ENCODE measurements at regions not wholly inside any gene's neighbourhood (a gene's known extent, or its start where the extent isn't known, plus 50 kb on each side); places are given as distances from the start of the nearest gene placed in this dataset.

DNA sequence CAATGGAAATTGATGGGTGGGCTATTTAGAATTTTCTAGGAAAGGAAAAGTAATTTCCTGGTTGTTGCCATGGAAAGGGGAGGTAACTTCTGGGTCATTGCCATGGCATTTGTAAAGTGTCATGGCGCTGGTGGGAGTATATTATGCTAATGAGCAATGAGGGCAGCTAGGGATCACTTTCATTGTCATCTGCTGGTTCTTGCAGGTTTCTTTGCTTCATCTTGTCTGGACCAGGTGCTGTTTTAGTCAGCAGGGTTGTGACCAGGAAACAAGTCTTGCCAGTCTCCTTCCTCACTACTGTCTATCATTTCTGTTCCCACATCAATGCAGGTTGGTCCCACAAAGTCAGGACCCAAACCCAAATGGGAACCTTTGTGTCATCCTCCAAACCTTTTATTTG is 237.6 kb upstream of the C11orf87 start:
- TF ChIP-seq CTCF (IDR thresholded peaks at IDR 0.05; ENCODE audit: insufficient read depth, low read length, severe bottlenecking) = no peak
- FAIRE-seq = no peak
- DNase-seq (ENCODE audit: low read depth) = peak; percentile 18
- Histone ChIP-seq H3K4me3 (ENCODE audit: low read depth, low read length) (no peak overlapping the region), H3K27me3 (ENCODE audit: control insufficient read depth, insufficient read depth, low read length) (no peaks in the 10 kb centered on the region), H3K36me3 (ENCODE audit: control insufficient read depth, insufficient read depth, low read length) (no peaks in the 10 kb centered on the region)

- Histone ChIP-seq H3K36me3 (ENCODE audit: control insufficient read depth, insufficient read depth, low read length) (no peaks in the 10 kb centered on the region), H3K27me3 (ENCODE audit: control insufficient read depth, insufficient read depth, low read length) (no peaks in the 10 kb centered on the region), H3K4me3 (ENCODE audit: low read depth, low read length) (no peak overlapping the region)
- TF ChIP-seq CTCF (IDR thresholded peaks at IDR 0.05; ENCODE audit: insufficient read depth, low read length, severe bottlenecking) = no peak
- FAIRE-seq = no peak
- DNase-seq (ENCODE audit: low read depth) = no peak
Measured at GRCh38 chr11:109192864-109193263, 229.1 kb upstream of the C11orf87 start.

- no peak for TF ChIP-seq CTCF (IDR thresholded peaks at IDR 0.05; ENCODE audit: insufficient read depth, low read length, severe bottlenecking)
- Histone ChIP-seq H3K36me3 (ENCODE audit: control insufficient read depth, insufficient read depth, low read length) (no peaks in the 10 kb centered on the region), H3K4me3 (ENCODE audit: low read depth, low read length) (no peak overlapping the region), H3K27me3 (ENCODE audit: control insufficient read depth, insufficient read depth, low read length) (no peaks in the 10 kb centered on the region)
- FAIRE-seq (no peak), DNase-seq (ENCODE audit: low read depth) (no peak)
Measured at GRCh38 chr11:109193880-109194279, 228.1 kb upstream of the C11orf87 start.

- Histone ChIP-seq H3K4me3 (ENCODE audit: low read depth, low read length) (no peak overlapping the region), H3K27me3 (ENCODE audit: control insufficient read depth, insufficient read depth, low read length) (no peaks in the 10 kb centered on the region), H3K36me3 (ENCODE audit: control insufficient read depth, insufficient read depth, low read length) (no peaks in the 10 kb centered on the region)
- peak; percentile 28 for DNase-seq (ENCODE audit: low read depth)
- TF ChIP-seq CTCF (IDR thresholded peaks at IDR 0.05; ENCODE audit: insufficient read depth, low read length, severe bottlenecking) = no peak
- FAIRE-seq = no peak
Measured at GRCh38 chr11:109196016-109196415, 226.0 kb upstream of the C11orf87 start.

DNA sequence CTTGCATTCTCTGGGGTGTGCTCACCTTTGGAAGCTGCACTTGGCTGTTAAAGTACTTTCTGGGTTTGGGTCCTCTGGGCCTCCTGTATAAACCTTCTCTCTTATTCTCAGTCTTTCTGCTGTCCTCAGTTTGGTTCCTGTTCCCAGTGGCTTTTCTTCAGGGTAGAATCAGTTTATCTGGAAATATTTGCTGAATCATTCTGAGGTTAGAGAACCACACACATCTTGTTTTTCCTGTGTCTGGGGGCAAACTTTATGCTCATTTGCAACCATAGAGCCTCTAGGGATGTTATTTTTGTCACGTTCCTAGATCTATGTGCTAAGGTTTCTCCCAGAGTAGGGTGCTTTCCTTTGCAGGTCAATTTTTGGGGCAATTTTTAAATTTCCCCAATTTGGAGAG is 224.3 kb upstream of the C11orf87 start:
- no peak overlapping the region for H3K4me3 ChIP-seq (ENCODE audit: low read depth, low read length)
- TF ChIP-seq CTCF (IDR thresholded peaks at IDR 0.05; ENCODE audit: insufficient read depth, low read length, severe bottlenecking) = no peak
- no peaks in the 10 kb centered on the region for H3K27me3 ChIP-seq (ENCODE audit: control insufficient read depth, insufficient read depth, low read length)
- DNase-seq (ENCODE audit: low read depth) (peak; percentile 12), FAIRE-seq (no peak)
- H3K36me3 ChIP-seq (ENCODE audit: control insufficient read depth, insufficient read depth, low read length) = no peaks in the 10 kb centered on the region

GRCh38 chr11:109203176-109203575 is 218.8 kb upstream of the C11orf87 start:
- FAIRE-seq (no peak), DNase-seq (ENCODE audit: low read depth) (no peak)
- no peak overlapping the region for H3K4me3 ChIP-seq (ENCODE audit: low read depth, low read length)
- H3K27me3 ChIP-seq (ENCODE audit: control insufficient read depth, insufficient read depth, low read length) = no peaks in the 10 kb centered on the region
- H3K36me3 ChIP-seq (ENCODE audit: control insufficient read depth, insufficient read depth, low read length) = no peaks in the 10 kb centered on the region
- TF ChIP-seq CTCF (IDR thresholded peaks at IDR 0.05; ENCODE audit: insufficient read depth, low read length, severe bottlenecking) = no peak
